Neural cell (in vitro differentiated cells): ENCODE measurements at regions not wholly inside any gene's neighbourhood (a gene's known extent, or its start where the extent isn't known, plus 50 kb on each side); places are given as distances from the start of the nearest gene placed in this dataset.

Experiments used
- H2AFZ ChIP-seq: fragments of 200-600, 300-800 bp; sonication (generic), shearing (Covaris generic); 2 replicates; pipeline ENCODE4 v1.6.0; 2014; ENCODE audit warnings: low read depth, mild to moderate bottlenecking, antibody characterized with exemption, low read length, moderate library complexity
- H3F3A ChIP-seq: fragments of 200-600 bp; shearing (Covaris generic); 2 replicates; pipeline ENCODE4 v1.6.1; 2016; ENCODE audit warnings: mild to moderate bottlenecking, moderate library complexity, mixed read lengths, antibody characterized with exemption, low read length; ENCODE audit not compliant: insufficient read depth, poor library complexity, severe bottlenecking
- H3K27ac ChIP-seq: fragments of 200-600, 300-800 bp; sonication (generic), shearing (Covaris generic); 2 replicates; pipeline ENCODE4 v1.5.1; 2014; ENCODE audit warnings: mild to moderate bottlenecking, low read length, moderate library complexity
- H3K27me3 ChIP-seq: fragments of 300-800, 200-600 bp; sonication (generic), shearing (Covaris generic); 2 replicates; pipeline ENCODE4 v1.6.0; 2014; ENCODE audit warnings: mild to moderate bottlenecking, low read depth, low read length, moderate library complexity; ENCODE audit not compliant: insufficient read depth
- H3K36me3 ChIP-seq: fragments of 300-800, 200-600 bp; sonication (generic), shearing (Covaris generic); 2 replicates; pipeline ENCODE4 v1.5.1; 2014; ENCODE audit warnings: mild to moderate bottlenecking, antibody characterized with exemption, low read length, moderate library complexity; ENCODE audit not compliant: insufficient read depth
- H3K4me2 ChIP-seq: fragments of 300-800, 200-600 bp; sonication (generic), shearing (Covaris generic); 2 replicates; pipeline ENCODE4 v1.6.0; 2014; ENCODE audit warnings: mild to moderate bottlenecking, low read length
- H3K4me3 ChIP-seq: fragments of 300-800, 200-600 bp; sonication (generic), shearing (Covaris generic); 2 replicates; pipeline ENCODE4 v1.5.1; 2014; ENCODE audit warnings: mild to moderate bottlenecking, low read length, moderate library complexity
- H3K79me2 ChIP-seq: fragments of 200-600 bp; shearing (Covaris generic); replicated peaks from 2 replicates; pipeline ENCODE4 v1.6.0; 2014; ENCODE audit warnings: mild to moderate bottlenecking, low read length, moderate library complexity; ENCODE audit not compliant: insufficient read depth
- H3K9ac ChIP-seq: fragments of 300-800, 200-600 bp; sonication (generic), shearing (Covaris generic); 2 replicates; pipeline ENCODE4 v1.6.1; 2016; ENCODE audit warnings: mild to moderate bottlenecking, low read length, mixed read lengths
- H3K9me2 ChIP-seq: fragments of 200-600 bp; shearing (Covaris generic); 2 replicates; pipeline ENCODE4 v1.6.1; 2016; ENCODE audit warnings: mild to moderate bottlenecking, low read length, mixed read lengths; ENCODE audit not compliant: insufficient read depth
- H3K9me3 ChIP-seq: fragments of 200-600, 300-800 bp; sonication (generic), shearing (Covaris generic); 2 replicates; pipeline ENCODE4 v1.6.1; 2016; ENCODE audit warnings: mild to moderate bottlenecking, mixed run types, low read length, moderate library complexity, mixed read lengths
- H4K20me1 ChIP-seq: fragments of 200-600 bp; shearing (Covaris generic); 2 replicates; pipeline ENCODE4 v1.6.1; 2016; ENCODE audit warnings: mild to moderate bottlenecking, mixed run types; ENCODE audit not compliant: insufficient read depth
- EP300 ChIP-seq: fragments of 450-650 bp; conservative IDR thresholded peaks from 2 replicates; pipeline ENCODE4 v1.6.1; 2014; ENCODE audit warnings: antibody characterized with exemption, mild to moderate bottlenecking, moderate library complexity; ENCODE audit not compliant: poor library complexity, severe bottlenecking
- EZH2 ChIP-seq: fragments of 200-600, 300-800 bp; shearing (Covaris generic), sonication (generic); IDR thresholded peaks from 2 replicates; pipeline ENCODE4 v1.6.1; 2014; ENCODE audit warnings: antibody characterized with exemption, low read length, borderline replicate concordance, mild to moderate bottlenecking; ENCODE audit not compliant: insufficient read depth, poor library complexity, severe bottlenecking
- MXI1 ChIP-seq: fragments of 450-650 bp; conservative IDR thresholded peaks from 2 replicates; pipeline ENCODE4 v1.6.1; 2014; ENCODE audit warnings: antibody characterized with exemption, mild to moderate bottlenecking; ENCODE audit not compliant: poor library complexity, severe bottlenecking
- POLR2AphosphoS5 ChIP-seq: IDR thresholded peaks from 2 replicates; pipeline ENCODE4 v1.6.1; 2012
- RAD21 ChIP-seq: fragments of 450-650 bp; conservative IDR thresholded peaks from 2 replicates; pipeline ENCODE4 v1.6.1; 2014; ENCODE audit warnings: antibody characterized with exemption, mild to moderate bottlenecking, moderate library complexity
- SMC3 ChIP-seq: fragments of 450-650 bp; conservative IDR thresholded peaks from 2 replicates; pipeline ENCODE4 v1.6.1; 2014; ENCODE audit warnings: antibody characterized with exemption, mild to moderate bottlenecking, moderate library complexity; ENCODE audit not compliant: poor library complexity
- TF ChIP-seq, protein P1 (sequence below): fragments of 450-650 bp; IDR thresholded peaks from 2 replicates; pipeline ENCODE4 v1.5.1; 2014; ENCODE audit warnings: antibody characterized with exemption, mild to moderate bottlenecking, moderate library complexity; ENCODE audit not compliant: poor library complexity, severe bottlenecking
- TF ChIP-seq, protein P2 (sequence below): IDR thresholded peaks from 2 replicates; pipeline ENCODE4 v1.6.1; 2012; ENCODE audit warnings: borderline replicate concordance

DNA sequence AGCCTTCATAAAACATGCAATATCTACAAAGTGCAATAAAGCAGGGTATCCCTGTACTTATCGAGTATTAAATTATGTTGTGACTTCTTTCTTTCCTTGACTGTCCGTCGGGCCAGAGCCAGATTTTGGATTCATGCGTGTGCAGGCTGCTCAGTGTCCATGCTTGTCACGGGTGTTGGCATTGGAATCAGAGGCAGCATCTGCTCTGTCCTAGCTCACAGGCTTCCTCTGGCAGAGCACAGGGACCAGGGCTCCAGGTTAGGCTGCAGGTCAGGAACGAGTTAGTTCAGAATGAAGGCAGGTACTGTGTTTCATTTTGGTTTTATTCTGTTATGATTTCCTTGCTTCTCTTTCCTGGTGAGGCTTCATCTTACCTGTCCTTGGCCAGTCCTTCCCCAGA, 249.8 kb downstream of the AUH start:
- H3K9me2 ChIP-seq = no peaks in the 10 kb centered on the region
- H3K27me3 ChIP-seq = no peaks in the 10 kb centered on the region
- no peak overlapping the region for H3K27ac ChIP-seq
- H3K36me3 ChIP-seq = no peaks in the 10 kb centered on the region
- H3K4me2 ChIP-seq = no peak overlapping the region
- no peak overlapping the region for H3K4me3 ChIP-seq
- no peak overlapping the region for H3K9ac ChIP-seq
- H4K20me1 ChIP-seq = no peaks in the 10 kb centered on the region
- TF ChIP-seq EP300 (no peak), EZH2 (no peak), MXI1 (no peak), SMC3 (no peak), RAD21 (no peak), POLR2AphosphoS5 (no peak)
- TF ChIP-seq, protein P1, sequence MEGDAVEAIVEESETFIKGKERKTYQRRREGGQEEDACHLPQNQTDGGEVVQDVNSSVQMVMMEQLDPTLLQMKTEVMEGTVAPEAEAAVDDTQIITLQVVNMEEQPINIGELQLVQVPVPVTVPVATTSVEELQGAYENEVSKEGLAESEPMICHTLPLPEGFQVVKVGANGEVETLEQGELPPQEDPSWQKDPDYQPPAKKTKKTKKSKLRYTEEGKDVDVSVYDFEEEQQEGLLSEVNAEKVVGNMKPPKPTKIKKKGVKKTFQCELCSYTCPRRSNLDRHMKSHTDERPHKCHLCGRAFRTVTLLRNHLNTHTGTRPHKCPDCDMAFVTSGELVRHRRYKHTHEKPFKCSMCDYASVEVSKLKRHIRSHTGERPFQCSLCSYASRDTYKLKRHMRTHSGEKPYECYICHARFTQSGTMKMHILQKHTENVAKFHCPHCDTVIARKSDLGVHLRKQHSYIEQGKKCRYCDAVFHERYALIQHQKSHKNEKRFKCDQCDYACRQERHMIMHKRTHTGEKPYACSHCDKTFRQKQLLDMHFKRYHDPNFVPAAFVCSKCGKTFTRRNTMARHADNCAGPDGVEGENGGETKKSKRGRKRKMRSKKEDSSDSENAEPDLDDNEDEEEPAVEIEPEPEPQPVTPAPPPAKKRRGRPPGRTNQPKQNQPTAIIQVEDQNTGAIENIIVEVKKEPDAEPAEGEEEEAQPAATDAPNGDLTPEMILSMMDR = no peak
- TF ChIP-seq, protein P2, sequence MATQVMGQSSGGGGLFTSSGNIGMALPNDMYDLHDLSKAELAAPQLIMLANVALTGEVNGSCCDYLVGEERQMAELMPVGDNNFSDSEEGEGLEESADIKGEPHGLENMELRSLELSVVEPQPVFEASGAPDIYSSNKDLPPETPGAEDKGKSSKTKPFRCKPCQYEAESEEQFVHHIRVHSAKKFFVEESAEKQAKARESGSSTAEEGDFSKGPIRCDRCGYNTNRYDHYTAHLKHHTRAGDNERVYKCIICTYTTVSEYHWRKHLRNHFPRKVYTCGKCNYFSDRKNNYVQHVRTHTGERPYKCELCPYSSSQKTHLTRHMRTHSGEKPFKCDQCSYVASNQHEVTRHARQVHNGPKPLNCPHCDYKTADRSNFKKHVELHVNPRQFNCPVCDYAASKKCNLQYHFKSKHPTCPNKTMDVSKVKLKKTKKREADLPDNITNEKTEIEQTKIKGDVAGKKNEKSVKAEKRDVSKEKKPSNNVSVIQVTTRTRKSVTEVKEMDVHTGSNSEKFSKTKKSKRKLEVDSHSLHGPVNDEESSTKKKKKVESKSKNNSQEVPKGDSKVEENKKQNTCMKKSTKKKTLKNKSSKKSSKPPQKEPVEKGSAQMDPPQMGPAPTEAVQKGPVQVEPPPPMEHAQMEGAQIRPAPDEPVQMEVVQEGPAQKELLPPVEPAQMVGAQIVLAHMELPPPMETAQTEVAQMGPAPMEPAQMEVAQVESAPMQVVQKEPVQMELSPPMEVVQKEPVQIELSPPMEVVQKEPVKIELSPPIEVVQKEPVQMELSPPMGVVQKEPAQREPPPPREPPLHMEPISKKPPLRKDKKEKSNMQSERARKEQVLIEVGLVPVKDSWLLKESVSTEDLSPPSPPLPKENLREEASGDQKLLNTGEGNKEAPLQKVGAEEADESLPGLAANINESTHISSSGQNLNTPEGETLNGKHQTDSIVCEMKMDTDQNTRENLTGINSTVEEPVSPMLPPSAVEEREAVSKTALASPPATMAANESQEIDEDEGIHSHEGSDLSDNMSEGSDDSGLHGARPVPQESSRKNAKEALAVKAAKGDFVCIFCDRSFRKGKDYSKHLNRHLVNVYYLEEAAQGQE = no peak
- H3F3A ChIP-seq = no peaks in the 10 kb centered on the region
- H3K9me3 ChIP-seq = peaks cover 4% of the 10 kb centered on the region
- no peaks in the 10 kb centered on the region for H3K79me2 ChIP-seq
- H2AFZ ChIP-seq = no peak overlapping the region

DNA sequence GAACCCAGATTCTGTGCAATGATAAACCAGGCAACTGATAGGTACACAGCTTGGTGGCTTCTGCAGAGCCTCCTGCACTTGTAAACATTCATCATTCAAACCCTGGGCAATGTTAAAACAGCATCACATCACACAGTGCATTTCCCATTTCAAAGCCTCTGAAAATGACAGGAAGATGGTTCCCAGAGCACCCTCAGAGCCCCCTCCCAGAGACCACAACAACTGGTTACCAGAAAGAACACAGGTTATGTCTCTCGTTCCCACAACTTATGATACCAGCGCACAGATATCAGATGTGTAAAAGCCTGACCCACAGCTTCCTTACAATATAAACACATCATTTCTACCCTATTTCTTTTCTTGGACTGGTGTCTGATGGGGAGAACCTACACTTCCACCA, 248.7 kb downstream of the AUH start:
- H3K27me3 ChIP-seq = no peaks in the 10 kb centered on the region
- no peak overlapping the region for H3K4me3 ChIP-seq
- H3K9ac ChIP-seq = no peak overlapping the region
- H2AFZ ChIP-seq = no peak overlapping the region
- H3K27ac ChIP-seq = no peak overlapping the region
- H3F3A ChIP-seq = no peaks in the 10 kb centered on the region
- no peak overlapping the region for H3K4me2 ChIP-seq
- TF ChIP-seq, protein P1 = no peak
- TF ChIP-seq MXI1 (no peak), EZH2 (no peak)
- H3K9me2 ChIP-seq = no peaks in the 10 kb centered on the region
- no peaks in the 10 kb centered on the region for H3K79me2 ChIP-seq
- peaks cover 4% of the 10 kb centered on the region for H3K9me3 ChIP-seq
- H3K36me3 ChIP-seq = no peaks in the 10 kb centered on the region
- H4K20me1 ChIP-seq = no peaks in the 10 kb centered on the region
